SK-N-SH (cell line): ENCODE measurements at regions not wholly inside any gene's neighbourhood (a gene's known extent, or its start where the extent isn't known, plus 50 kb on each side); places are given as distances from the start of the nearest gene placed in this dataset.

Experiments used
- CTCF ChIA-PET: fragments of 300-600, 350-600 bp; formaldehyde crosslinking; extraction: SDS; loops from one replicate; lab custom pipeline; 2021; lab: Yijun Ruan, JAX
- POLR2A ChIA-PET: fragments of 350-600 bp; sonication (Branson Sonifier 250); formaldehyde crosslinking; extraction: SDS; loops from one replicate; lab custom pipeline; 2020; ENCODE audit warnings: antibody characterized with exemption, inconsistent platforms; lab: Yijun Ruan, JAX
- DNase-seq: peaks from one replicate; pipeline ENCODE4 v3.0.0; 2012
- H2AFZ ChIP-seq: fragments of 200-600 bp; sonication (generic); 2 replicates; pipeline ENCODE4 v1.8.1; 2016; ENCODE audit warnings: antibody characterized with exemption, mild to moderate bottlenecking, low read depth
- H3F3A ChIP-seq: fragments of 200-600 bp; sonication (generic); replicated peaks from 2 replicates; pipeline ENCODE3; 2016; ENCODE audit warnings: antibody characterized with exemption, mild to moderate bottlenecking; ENCODE audit not compliant: insufficient read depth
- H3K27ac ChIP-seq, 2 experiments: fragments of 200-500 bp in 1 of 2; fragments of 200-600 bp in 1 of 2; sonication (Bioruptor generic) in 1 of 2; sonication (generic), shearing (Covaris generic) in 1 of 2; 2 replicates each; pipeline versions ENCODE4 v1.5.1 to v1.6.1; 2014 to 2016; ENCODE audit warnings: low read depth in 2 of 2, inconsistent platforms in 1 of 2, low read length in 1 of 2, mild to moderate bottlenecking in 1 of 2, mixed read lengths in 1 of 2
- H3K27me3 ChIP-seq: fragments of 200-600 bp; sonication (generic), shearing (Covaris generic); 2 replicates; pipeline ENCODE4 v1.6.1; 2016; ENCODE audit warnings: mixed run types; ENCODE audit not compliant: insufficient read depth
- H3K36me3 ChIP-seq, 2 experiments: fragments of 200-500 bp in 1 of 2; fragments of 200-600 bp in 1 of 2; sonication (Bioruptor generic) in 1 of 2; sonication (generic) in 1 of 2; replicated peaks in 1 of 2; 2 replicates each; pipeline versions ENCODE3 to v1.5.1; 2014 to 2016; ENCODE audit warnings: low read length in 1 of 2, mild to moderate bottlenecking in 1 of 2; ENCODE audit not compliant: insufficient read depth in 2 of 2, control insufficient read depth in 1 of 2
- H3K4me1 ChIP-seq, 2 experiments: fragments of 200-500 bp in 1 of 2; fragments of 200-600 bp in 1 of 2; sonication (Bioruptor generic) in 1 of 2; sonication (generic), shearing (Covaris generic) in 1 of 2; 2 replicates each; pipeline versions ENCODE4 v1.5.1 to v1.6.1; 2014 to 2016; ENCODE audit warnings: low read depth in 1 of 2, low read length in 1 of 2, mixed run types in 1 of 2; ENCODE audit not compliant: insufficient read depth in 2 of 2, control insufficient read depth in 1 of 2
- H3K4me2 ChIP-seq: fragments of 200-600 bp; sonication (generic), shearing (Covaris generic); 2 replicates; pipeline ENCODE4 v1.6.1; 2017; ENCODE audit warnings: mixed run types
- H3K4me3 ChIP-seq, 2 experiments: fragments of 200-500 bp in 1 of 2; fragments of 200-600 bp in 1 of 2; sonication (Bioruptor generic) in 1 of 2; sonication (generic), shearing (Covaris generic) in 1 of 2; 2 replicates each; pipeline versions ENCODE4 v1.5.1 to v1.8.1; 2014 to 2016; ENCODE audit warnings: low read depth in 2 of 2, inconsistent platforms in 1 of 2, low read length in 1 of 2, mild to moderate bottlenecking in 1 of 2, mixed read lengths in 1 of 2, moderate library complexity in 1 of 2
- H3K79me2 ChIP-seq: fragments of 200-600 bp; sonication (generic); 2 replicates; pipeline ENCODE4 v1.8.1; 2017; ENCODE audit warnings: mild to moderate bottlenecking; ENCODE audit not compliant: insufficient read depth
- H3K9ac ChIP-seq: fragments of 200-600 bp; sonication (generic); 2 replicates; pipeline ENCODE4 v1.6.1; 2017; ENCODE audit warnings: mixed run types
- H3K9me2 ChIP-seq: fragments of 200-600 bp; sonication (generic); 2 replicates; pipeline ENCODE4 v1.6.1; 2017; ENCODE audit warnings: mixed run types
- H3K9me3 ChIP-seq: fragments of 200-600 bp; sonication (generic); 2 replicates; pipeline ENCODE4 v1.6.1; 2017; ENCODE audit warnings: mixed run types, mild to moderate bottlenecking, moderate library complexity
- H4K20me1 ChIP-seq: fragments of 200-600 bp; sonication (generic); 2 replicates; pipeline ENCODE4 v1.6.1; 2017; ENCODE audit warnings: mild to moderate bottlenecking, mixed run types; ENCODE audit not compliant: insufficient read depth
- ELF1 ChIP-seq: IDR thresholded peaks from 2 replicates; pipeline ENCODE4 v1.4.0; 2012
- EP300 ChIP-seq, 2 experiments: IDR thresholded peaks; 2 replicates each; pipeline versions ENCODE4 v1.4.0 to v1.6.1; 2012; ENCODE audit warnings: borderline replicate concordance in 1 of 2, low read depth in 1 of 2, low read length in 1 of 2
- EZH2phosphoT487 ChIP-seq: fragments of 200-600 bp; sonication (generic); IDR thresholded peaks from 2 replicates; pipeline ENCODE4 v1.6.1; 2017; ENCODE audit warnings: low read depth, mixed run types, mild to moderate bottlenecking, antibody characterized with exemption, moderate library complexity, borderline replicate concordance
- FOXJ3 ChIP-seq: sonication (generic); formaldehyde crosslinking; IDR thresholded peaks from 2 replicates; pipeline ENCODE4 v1.5.1; 2020; ENCODE audit warnings: mild to moderate bottlenecking, missing genetic modification reagents
- FOXM1 ChIP-seq: IDR thresholded peaks from 2 replicates; pipeline ENCODE4 v1.4.0; 2012; ENCODE audit warnings: low read depth, mild to moderate bottlenecking
- GABPA ChIP-seq: IDR thresholded peaks from 2 replicates; pipeline ENCODE4 v1.4.0; 2012; ENCODE audit warnings: low read depth, mild to moderate bottlenecking
- IRF3 ChIP-seq: fragments of 150-350 bp; IDR thresholded peaks from 2 replicates; pipeline ENCODE4 v1.6.1; 2016; ENCODE audit warnings: mild to moderate bottlenecking, low read depth, low read length
- JUND ChIP-seq: IDR thresholded peaks from 2 replicates; pipeline ENCODE4 v1.4.0; 2012
- MXI1 ChIP-seq: IDR thresholded peaks from 2 replicates; pipeline ENCODE4 v1.6.1; 2012; ENCODE audit warnings: mild to moderate bottlenecking, low read depth, low read length, improper control_type of control experiment
- NFIC ChIP-seq: IDR thresholded peaks from 2 replicates; pipeline ENCODE4 v1.4.0; 2012; ENCODE audit warnings: borderline replicate concordance
- NRF1 ChIP-seq: IDR thresholded peaks from 2 replicates; pipeline ENCODE4 v1.6.1; 2012; ENCODE audit warnings: low read depth, mild to moderate bottlenecking, low read length
- RCOR1 ChIP-seq: fragments of 150-350 bp; IDR thresholded peaks from 2 replicates; pipeline ENCODE4 v1.6.1; 2017; ENCODE audit warnings: antibody characterized with exemption, low read length
- REST ChIP-seq: IDR thresholded peaks from 2 replicates; pipeline ENCODE4 v1.6.1; 2012; ENCODE audit warnings: mild to moderate bottlenecking, low read depth, low read length, moderate library complexity
- RXRA ChIP-seq: IDR thresholded peaks from 2 replicates; pipeline ENCODE4 v1.4.0; 2012; ENCODE audit warnings: low read depth, mild to moderate bottlenecking, borderline replicate concordance
- SMC3 ChIP-seq: IDR thresholded peaks from 2 replicates; pipeline ENCODE4 v1.6.1; 2012; ENCODE audit warnings: low read depth, low read length, improper control_type of control experiment
- TAF1 ChIP-seq: IDR thresholded peaks from 2 replicates; pipeline ENCODE4 v1.6.1; 2012; ENCODE audit warnings: low read depth, mild to moderate bottlenecking, low read length, moderate library complexity, borderline replicate concordance
- TCF12 ChIP-seq: IDR thresholded peaks from 2 replicates; pipeline ENCODE4 v1.4.0; 2012
- TEAD4 ChIP-seq: IDR thresholded peaks from 2 replicates; pipeline ENCODE4 v1.4.0; 2012; ENCODE audit warnings: mild to moderate bottlenecking, borderline replicate concordance; ENCODE audit not compliant: insufficient read depth
- USF2 ChIP-seq: fragments of 150-350 bp; IDR thresholded peaks from 2 replicates; pipeline ENCODE4 v1.6.1; 2017; ENCODE audit warnings: antibody characterized with exemption, low read length, low read depth, borderline replicate concordance
- WGBS: methylation state at CpG from one replicate; pipeline ENCODE4 v1.1.6; 2017; ENCODE audit warnings: low lambda C conversion rate; 5-methylcytosine and 5-hydroxymethylcytosine counted together

GRCh38 chr21:33969581-33969980 is 54.0 kb upstream of the ATP5PO start (continued):
- TF ChIP-seq IRF3 = no peak
- TF ChIP-seq NRF1 = no peak
- TF ChIP-seq JUND = no peak

GRCh38 chr21:33968995-33969348 is 53.4 kb upstream of the ATP5PO start:
- ChIA-PET POLR2A (no interaction called here), CTCF (interaction anchor here (0.7 to 3.9 kb wide), 6 partner anchors 9 to 379 kb away, joined by 3 to 17 read pairs (median 3); no protein-coding TSS in a partner anchor)
- TF ChIP-seq USF2 (no peak), TCF12 (0 out of 2 replicates have a peak, but pooled peaks have one; percentile 3), RCOR1 (no peak), RXRA (no peak), SMC3 (no peak)
- Histone ChIP-seq H3K4me1 (peaks cover 0 to 43% of the 10 kb centered on the region in 2 experiments; a peak in 3 of 4 replicates), H3K9ac (no peak overlapping the region; the same call in 1 of the 2 replicates), H3K36me3 (no peaks in the 10 kb centered on the region), H3F3A (peaks cover 21% of the 10 kb centered on the region), H3K79me2 (no peaks in the 10 kb centered on the region), H4K20me1 (no peaks in the 10 kb centered on the region), H3K9me2 (no peaks in the 10 kb centered on the region), H2AFZ (no peak overlapping the region), H3K4me3 (no peak overlapping the region; a peak in 1 of 4 replicates), H3K9me3 (no peaks in the 10 kb centered on the region), H3K27me3 (no peaks in the 10 kb centered on the region), H3K27ac (peak overlapping the region; percentile 67 to 89; a peak in 3 of 4 replicates), H3K4me2 (peak overlapping the region; percentile 66)
- WGBS = 60% methylated on average over 4 of the region's 4 CpGs
- no peak for DNase-seq

- POLR2A ChIA-PET = no interaction called here
- DNase-seq = no peak
- H2AFZ ChIP-seq = peak overlapping the region; percentile 99
- peak; percentile 89 for TF ChIP-seq NFIC
- TF ChIP-seq FOXJ3 = no peak
- no peak for TF ChIP-seq GABPA
- 0 out of 2 replicates have a peak, but pooled peaks have one; percentile 14 for TF ChIP-seq ELF1
- TF ChIP-seq TAF1 = no peak
- peak; percentile 75; the same call in 1 of the 2 replicates for TF ChIP-seq FOXM1
- TF ChIP-seq EZH2phosphoT487 = no peak
- no peak for TF ChIP-seq SMC3
- no peak for TF ChIP-seq MXI1
- TF ChIP-seq EP300 (IDR thresholded peaks at IDR 0.05; ENCODE audit: borderline replicate concordance in 1 of 2, low read depth in 1 of 2, low read length in 1 of 2) = peak in 1 of 2 experiments; percentile 75; a peak in 2 of 4 replicates
- peak; percentile 79 for TF ChIP-seq TEAD4
- TF ChIP-seq RCOR1 = no peak
- TF ChIP-seq REST = no peak
These were observed 52.7 kb upstream of the ATP5PO start for GRCh38 chr21:33968080-33968994.

More at GRCh38 chr21:33968080-33968994, 52.7 kb upstream of the ATP5PO start:
- Histone ChIP-seq H3K4me2 (peak overlapping the region; percentile 66), H3K9ac (peak overlapping the region; percentile 29; the same call in 1 of the 2 replicates), H3K4me3 (peak overlapping the region in 1 of 2 experiments; percentile 39; a peak in 1 of 4 replicates), H3F3A (peaks cover 21% of the 10 kb centered on the region), H4K20me1 (no peaks in the 10 kb centered on the region), H3K4me1 (peaks cover 0 to 43% of the 10 kb centered on the region in 2 experiments; a peak in 3 of 4 replicates), H3K27me3 (no peaks in the 10 kb centered on the region), H3K27ac (peak overlapping the region; percentile 67 to 89; a peak in 3 of 4 replicates), H3K36me3 (no peaks in the 10 kb centered on the region), H3K9me2 (no peaks in the 10 kb centered on the region), H3K79me2 (no peaks in the 10 kb centered on the region), H3K9me3 (no peaks in the 10 kb centered on the region)
- WGBS = 29% methylated on average over 5 of the region's 5 CpGs
- CTCF ChIA-PET = interaction anchor here (0.7 to 3.9 kb wide), 4 partner anchors 8 to 380 kb away, joined by 3 to 17 read pairs (median 4); no protein-coding TSS in a partner anchor
